ENCODE measurements at regions not wholly inside any gene's neighbourhood (a gene's known extent, or its start where the extent isn't known, plus 50 kb on each side); places are given as distances from the start of the nearest gene placed in this dataset.

- no peaks in the 10 kb centered on the region for H3K9me3 ChIP-seq
- H3K36me3 ChIP-seq, result no peaks in the 10 kb centered on the region
- no peak for TF ChIP-seq CTCF (IDR thresholded peaks at IDR 0.05)
- TF ChIP-seq POLR2A (IDR thresholded peaks at IDR 0.05), result no peak
- TF ChIP-seq POLR2AphosphoS5 (IDR thresholded peaks at IDR 0.05), result no peak
- TF ChIP-seq EP300 (IDR thresholded peaks at IDR 0.05), result no peak
- no peak overlapping the region for H3K27ac ChIP-seq
- H3K4me3 ChIP-seq, result no peak overlapping the region
- H3K4me1 ChIP-seq, result no peaks in the 10 kb centered on the region
- no peak for DNase-seq (ENCODE audit: low spot score in 2 of 2)
- 81% methylated on average over 1 of the region's 1 CpG for WGBS
- no peaks in the 10 kb centered on the region for H3K27me3 ChIP-seq
Measured at GRCh38 chr1:208848854-208849253, 604.7 kb upstream of the PLXNA2 start.

GRCh38 chr1:208850442-208850841 is 606.3 kb upstream of the PLXNA2 start:
- no peak for DNase-seq (ENCODE audit: low spot score in 2 of 2)
- H3K4me1 ChIP-seq, result no peaks in the 10 kb centered on the region

GRCh38 chr1:208851366-208851765 is 607.2 kb upstream of the PLXNA2 start:
- Histone ChIP-seq H3K4me3 (no peak overlapping the region), H3K9me3 (no peaks in the 10 kb centered on the region), H3K36me3 (no peaks in the 10 kb centered on the region), H3K27me3 (no peaks in the 10 kb centered on the region), H3K4me1 (no peaks in the 10 kb centered on the region), H3K27ac (no peak overlapping the region)
- 86% methylated on average over 2 of the region's 2 CpGs for WGBS
- TF ChIP-seq POLR2A (IDR thresholded peaks at IDR 0.05), result no peak
- TF ChIP-seq POLR2AphosphoS5 (IDR thresholded peaks at IDR 0.05), result no peak
- no peak for TF ChIP-seq EP300 (IDR thresholded peaks at IDR 0.05)
- TF ChIP-seq CTCF (IDR thresholded peaks at IDR 0.05), result no peak
- DNase-seq (ENCODE audit: low spot score in 2 of 2), result no peak

More at GRCh38 chr1:208850442-208850841, 606.3 kb upstream of the PLXNA2 start:
- Histone ChIP-seq H3K27me3 (no peaks in the 10 kb centered on the region), H3K9me3 (no peaks in the 10 kb centered on the region), H3K27ac (no peak overlapping the region), H3K36me3 (no peaks in the 10 kb centered on the region), H3K4me3 (no peak overlapping the region)
- 71% methylated on average over 1 of the region's 5 CpGs for WGBS
- TF ChIP-seq EP300 (IDR thresholded peaks at IDR 0.05), result no peak
- no peak for TF ChIP-seq POLR2AphosphoS5 (IDR thresholded peaks at IDR 0.05)
- TF ChIP-seq CTCF (IDR thresholded peaks at IDR 0.05), result no peak
- TF ChIP-seq POLR2A (IDR thresholded peaks at IDR 0.05), result no peak

- H3K4me3 ChIP-seq, result no peak overlapping the region
- H3K9me3 ChIP-seq, result no peaks in the 10 kb centered on the region
- no peaks in the 10 kb centered on the region for H3K4me1 ChIP-seq
- H3K27ac ChIP-seq, result no peak overlapping the region
- WGBS, result 79% methylated on average over 3 of the region's 3 CpGs
- no peaks in the 10 kb centered on the region for H3K36me3 ChIP-seq
- no peaks in the 10 kb centered on the region for H3K27me3 ChIP-seq
- TF ChIP-seq CTCF (IDR thresholded peaks at IDR 0.05) (no peak), POLR2AphosphoS5 (IDR thresholded peaks at IDR 0.05) (no peak), POLR2A (IDR thresholded peaks at IDR 0.05) (no peak), EP300 (IDR thresholded peaks at IDR 0.05) (no peak)
- no peak for DNase-seq (ENCODE audit: low spot score in 2 of 2)
Measured at GRCh38 chr1:208852911-208853310, 608.7 kb upstream of the PLXNA2 start.

- no peak for DNase-seq (ENCODE audit: low spot score in 2 of 2)
Measured at GRCh38 chr1:208855403-208855802, 611.2 kb upstream of the PLXNA2 start.

More at GRCh38 chr1:208855403-208855802, 611.2 kb upstream of the PLXNA2 start:
- H3K27ac ChIP-seq, result no peak overlapping the region
- 87% methylated on average over 1 of the region's 1 CpG for WGBS
- H3K9me3 ChIP-seq, result no peaks in the 10 kb centered on the region
- no peak for TF ChIP-seq POLR2AphosphoS5 (IDR thresholded peaks at IDR 0.05)
- no peak for TF ChIP-seq POLR2A (IDR thresholded peaks at IDR 0.05)
- TF ChIP-seq EP300 (IDR thresholded peaks at IDR 0.05), result no peak
- no peak for TF ChIP-seq CTCF (IDR thresholded peaks at IDR 0.05)
- no peak overlapping the region for H3K4me3 ChIP-seq
- H3K27me3 ChIP-seq, result no peaks in the 10 kb centered on the region
- no peaks in the 10 kb centered on the region for H3K4me1 ChIP-seq
- no peaks in the 10 kb centered on the region for H3K36me3 ChIP-seq
